ENCODE measurements at regions not wholly inside any gene's neighbourhood (a gene's known extent, or its start where the extent isn't known, plus 50 kb on each side); places are given as distances from the start of the nearest gene placed in this dataset.

DNA sequence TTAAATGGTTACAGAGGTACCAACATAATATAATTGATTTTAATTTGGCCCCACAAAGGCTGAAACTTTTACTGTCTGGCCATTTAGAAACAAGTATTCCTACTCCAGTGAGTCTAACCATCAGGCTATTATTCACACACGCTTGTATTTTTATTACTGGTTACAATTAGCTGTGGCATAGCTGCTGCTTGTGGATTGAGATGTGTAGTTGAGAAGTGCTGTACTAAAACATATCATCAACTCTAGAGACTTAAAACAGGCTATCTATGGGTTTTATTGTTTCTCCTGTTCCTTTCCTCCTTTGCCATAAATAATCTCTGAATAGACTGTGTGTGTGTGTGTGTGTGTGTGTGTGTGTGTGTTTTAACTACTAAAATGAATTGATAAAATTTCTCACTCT lies 530.2 kb downstream of the CCDC85A start:
- TF ChIP-seq EP300 (IDR thresholded peaks at IDR 0.05) = no peak
- TF ChIP-seq, protein P1, sequence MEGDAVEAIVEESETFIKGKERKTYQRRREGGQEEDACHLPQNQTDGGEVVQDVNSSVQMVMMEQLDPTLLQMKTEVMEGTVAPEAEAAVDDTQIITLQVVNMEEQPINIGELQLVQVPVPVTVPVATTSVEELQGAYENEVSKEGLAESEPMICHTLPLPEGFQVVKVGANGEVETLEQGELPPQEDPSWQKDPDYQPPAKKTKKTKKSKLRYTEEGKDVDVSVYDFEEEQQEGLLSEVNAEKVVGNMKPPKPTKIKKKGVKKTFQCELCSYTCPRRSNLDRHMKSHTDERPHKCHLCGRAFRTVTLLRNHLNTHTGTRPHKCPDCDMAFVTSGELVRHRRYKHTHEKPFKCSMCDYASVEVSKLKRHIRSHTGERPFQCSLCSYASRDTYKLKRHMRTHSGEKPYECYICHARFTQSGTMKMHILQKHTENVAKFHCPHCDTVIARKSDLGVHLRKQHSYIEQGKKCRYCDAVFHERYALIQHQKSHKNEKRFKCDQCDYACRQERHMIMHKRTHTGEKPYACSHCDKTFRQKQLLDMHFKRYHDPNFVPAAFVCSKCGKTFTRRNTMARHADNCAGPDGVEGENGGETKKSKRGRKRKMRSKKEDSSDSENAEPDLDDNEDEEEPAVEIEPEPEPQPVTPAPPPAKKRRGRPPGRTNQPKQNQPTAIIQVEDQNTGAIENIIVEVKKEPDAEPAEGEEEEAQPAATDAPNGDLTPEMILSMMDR (IDR thresholded peaks at IDR 0.05) = no peak
- no peak for TF ChIP-seq POLR2AphosphoS5 (IDR thresholded peaks at IDR 0.05)
- no peak for TF ChIP-seq POLR2A (IDR thresholded peaks at IDR 0.05)
